Epithelial cell of proximal tubule (primary cell): ENCODE measurements at regions not wholly inside any gene's neighbourhood (a gene's known extent, or its start where the extent isn't known, plus 50 kb on each side); places are given as distances from the start of the nearest gene placed in this dataset.
A peak's percentile ranks its signal among the peaks of the same experiment; 100 is the strongest.
"Not testable (repeated sequence)": the region's sequence is repeated elsewhere in the genome, so short reads cannot be mapped to it uniquely, and the experiment has no call there.

Source experiments
- DNase-seq: peaks from one replicate; pipeline ENCODE4 v3.0.0-alpha.2; 2011; ENCODE audit warnings: low read depth
- H3K4me3 ChIP-seq: 2 replicates; pipeline ENCODE4 v1.5.1; 2011; ENCODE audit warnings: low read depth, mild to moderate bottlenecking, low read length
- TF ChIP-seq, protein P1 (sequence below): conservative IDR thresholded peaks from 2 replicates; pipeline ENCODE4 v1.5.1; 2012; ENCODE audit warnings: low read depth, mild to moderate bottlenecking, low read length

DNA sequence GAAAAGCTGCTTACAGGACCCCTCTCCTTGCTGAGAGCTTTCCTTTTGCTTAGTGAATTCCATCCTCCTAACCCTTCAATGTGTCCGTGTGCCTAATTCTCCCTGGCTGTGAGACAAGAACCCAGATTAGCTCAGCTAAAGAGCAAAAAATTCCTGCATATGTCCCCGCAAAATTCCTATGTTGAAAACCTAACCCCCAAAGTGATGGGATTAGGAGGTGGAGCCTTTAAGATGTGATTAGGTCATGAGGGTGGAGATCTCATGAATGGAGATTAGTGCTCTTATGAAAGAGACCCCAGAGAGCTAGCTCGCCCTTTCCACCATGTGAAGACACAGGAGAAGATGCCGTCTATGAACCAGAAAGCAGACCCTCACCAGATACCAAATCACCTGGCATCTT is 503.0 kb upstream of the DIAPH2 start:
- no peak for DNase-seq
- TF ChIP-seq, protein P1, sequence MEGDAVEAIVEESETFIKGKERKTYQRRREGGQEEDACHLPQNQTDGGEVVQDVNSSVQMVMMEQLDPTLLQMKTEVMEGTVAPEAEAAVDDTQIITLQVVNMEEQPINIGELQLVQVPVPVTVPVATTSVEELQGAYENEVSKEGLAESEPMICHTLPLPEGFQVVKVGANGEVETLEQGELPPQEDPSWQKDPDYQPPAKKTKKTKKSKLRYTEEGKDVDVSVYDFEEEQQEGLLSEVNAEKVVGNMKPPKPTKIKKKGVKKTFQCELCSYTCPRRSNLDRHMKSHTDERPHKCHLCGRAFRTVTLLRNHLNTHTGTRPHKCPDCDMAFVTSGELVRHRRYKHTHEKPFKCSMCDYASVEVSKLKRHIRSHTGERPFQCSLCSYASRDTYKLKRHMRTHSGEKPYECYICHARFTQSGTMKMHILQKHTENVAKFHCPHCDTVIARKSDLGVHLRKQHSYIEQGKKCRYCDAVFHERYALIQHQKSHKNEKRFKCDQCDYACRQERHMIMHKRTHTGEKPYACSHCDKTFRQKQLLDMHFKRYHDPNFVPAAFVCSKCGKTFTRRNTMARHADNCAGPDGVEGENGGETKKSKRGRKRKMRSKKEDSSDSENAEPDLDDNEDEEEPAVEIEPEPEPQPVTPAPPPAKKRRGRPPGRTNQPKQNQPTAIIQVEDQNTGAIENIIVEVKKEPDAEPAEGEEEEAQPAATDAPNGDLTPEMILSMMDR, result no peak
- no peak overlapping the region for H3K4me3 ChIP-seq

DNA sequence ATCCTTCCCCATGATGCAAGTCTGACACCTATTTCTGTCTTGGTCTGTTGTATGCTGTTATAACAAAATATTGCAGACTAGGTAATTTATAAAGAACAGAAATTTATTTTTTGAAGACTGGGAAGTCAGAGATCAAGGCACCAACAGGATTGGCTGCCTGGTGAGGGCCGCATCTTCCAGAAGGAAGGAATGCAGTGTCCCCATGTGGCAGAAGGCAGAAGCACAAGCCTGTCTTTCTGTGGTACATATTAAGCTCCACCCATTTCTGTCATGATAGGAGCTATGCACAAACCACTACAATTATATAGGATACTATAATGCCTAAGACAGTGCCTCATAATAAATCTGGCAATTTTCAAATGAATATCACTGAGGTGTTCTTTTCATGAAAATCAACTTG is 502.3 kb upstream of the DIAPH2 start:
- TF ChIP-seq, protein P1, result peak; percentile 37
- DNase-seq, result no peak
- H3K4me3 ChIP-seq, result no peak overlapping the region

DNA sequence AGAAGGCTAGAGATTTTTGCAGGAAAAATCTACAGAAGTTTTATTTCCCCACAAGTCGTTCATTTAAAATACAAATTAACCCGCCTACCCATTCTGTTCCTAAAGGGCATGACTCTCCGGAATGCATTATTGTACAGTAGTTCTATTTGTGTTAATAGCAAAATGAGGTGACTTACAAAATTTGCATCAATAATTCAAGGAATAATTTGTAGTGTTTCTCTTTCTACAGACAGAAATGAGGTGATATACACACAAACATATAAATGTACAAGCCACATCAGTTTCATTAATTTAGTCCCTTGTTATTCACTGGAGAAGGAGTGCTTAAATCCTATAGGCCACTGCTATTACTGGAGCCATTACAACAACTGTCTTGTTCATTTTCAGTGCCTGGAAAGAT is 501.3 kb upstream of the DIAPH2 start:
- no peak overlapping the region for H3K4me3 ChIP-seq
- TF ChIP-seq, protein P1, result no peak
- DNase-seq, result no peak

DNA sequence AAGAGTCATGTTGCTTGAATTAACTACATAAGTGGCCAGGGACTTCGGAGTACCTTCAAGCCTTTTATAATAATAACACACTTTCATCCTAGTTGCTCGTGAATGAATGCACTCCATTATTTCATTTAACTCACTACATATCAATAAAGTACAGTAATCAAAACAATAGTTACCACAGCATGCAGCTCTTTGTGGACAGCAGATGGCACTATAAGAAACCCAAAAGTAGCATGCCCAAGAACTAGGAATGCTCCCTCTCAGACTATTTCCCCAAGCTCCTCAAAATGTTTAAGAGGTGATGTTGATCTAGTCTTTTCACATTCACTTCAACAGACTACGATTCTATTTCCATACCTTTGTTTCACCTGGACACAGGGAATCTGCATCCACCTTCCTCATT is 500.8 kb upstream of the DIAPH2 start:
- no peak for DNase-seq
- TF ChIP-seq, protein P1, result peak; percentile 47
- H3K4me3 ChIP-seq, result no peak overlapping the region

DNA sequence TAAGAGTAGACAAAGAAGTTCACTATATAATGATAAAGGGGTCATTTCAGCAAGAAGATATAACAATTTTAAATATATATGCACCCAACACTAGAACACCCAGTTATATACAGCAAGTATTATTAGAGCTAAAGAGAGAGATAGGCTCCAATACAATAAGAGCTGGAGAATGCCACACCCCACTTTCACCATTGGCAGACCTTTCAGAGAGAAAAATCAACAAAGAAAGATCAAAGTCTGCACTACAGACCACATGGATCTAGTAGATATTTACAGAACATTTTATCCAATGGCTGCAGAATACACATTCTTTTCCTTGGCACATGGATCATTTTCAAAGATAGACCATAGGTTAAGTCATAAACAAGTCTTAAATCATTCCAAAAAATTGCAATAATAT is 479.7 kb upstream of the DIAPH2 start:
- DNase-seq, result no peak
- TF ChIP-seq, protein P1, result no peak
- no peak overlapping the region for H3K4me3 ChIP-seq

DNA sequence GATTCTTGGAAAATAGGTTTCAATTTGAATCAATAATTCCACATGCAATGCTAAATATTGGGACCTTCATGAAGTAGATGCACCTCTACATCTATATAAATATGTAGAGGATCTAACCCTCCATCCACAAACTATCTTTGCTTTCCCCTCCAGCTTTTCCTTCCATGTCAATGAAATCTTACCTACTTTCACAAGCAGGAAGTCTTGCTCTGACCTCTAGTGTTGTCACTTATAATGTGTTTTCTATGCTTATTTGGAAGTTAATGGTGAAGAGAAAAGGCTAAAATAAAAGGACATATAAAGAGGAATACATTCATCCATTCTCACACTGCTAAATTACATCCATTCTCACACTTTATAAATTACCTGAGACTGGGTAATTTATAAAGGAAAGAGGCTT is 472.7 kb upstream of the DIAPH2 start:
- TF ChIP-seq, protein P1, result no peak
- DNase-seq, result no peak
- H3K4me3 ChIP-seq, result no peak overlapping the region

DNA sequence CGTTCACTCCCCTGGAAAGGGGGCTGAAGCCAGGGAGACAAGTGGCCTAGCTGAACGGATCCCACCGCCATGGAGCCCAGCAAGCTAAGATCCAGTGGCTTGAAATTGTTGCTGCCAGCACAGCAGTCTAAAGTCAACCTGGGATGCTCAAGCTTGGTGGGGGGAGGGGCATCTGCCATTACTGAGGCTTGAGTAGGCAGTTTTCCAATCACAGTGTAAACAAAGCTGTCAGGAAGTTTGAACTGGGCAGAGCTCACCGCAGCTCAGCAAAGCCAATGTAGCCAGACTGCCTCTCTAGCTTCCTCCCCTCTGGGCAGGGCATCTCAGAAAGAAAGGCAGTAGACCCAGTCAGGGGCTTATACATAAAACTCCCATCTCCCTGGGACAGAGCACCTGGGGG is 470.0 kb upstream of the DIAPH2 start:
- H3K4me3 ChIP-seq, DNase-seq: not testable (repeated sequence)

DNA sequence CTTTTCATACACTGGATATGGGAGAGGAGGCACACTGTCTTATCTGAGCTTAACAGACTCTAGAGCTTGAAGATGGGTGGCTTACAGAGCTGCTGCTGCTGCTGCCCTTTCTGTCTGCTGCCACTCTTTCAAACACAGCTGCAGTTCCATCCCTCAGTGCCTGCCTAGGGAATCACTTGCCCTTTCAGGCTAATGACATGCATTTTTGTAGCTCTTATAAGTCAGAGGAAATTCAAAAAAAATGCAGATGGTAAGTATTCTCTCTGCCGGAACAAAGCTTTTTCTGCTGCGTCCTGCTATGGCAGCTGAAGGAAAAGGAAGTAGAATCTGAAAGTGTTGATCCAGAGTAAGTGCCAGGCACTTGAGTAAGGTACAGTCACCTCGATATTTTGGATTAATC is 460.4 kb upstream of the DIAPH2 start:
- no peak for DNase-seq
- H3K4me3 ChIP-seq, result no peak overlapping the region
- TF ChIP-seq, protein P1, result no peak
